Spleen (tissue), 11 donors: ENCODE measurements at regions not wholly inside any gene's neighbourhood (a gene's known extent, or its start where the extent isn't known, plus 50 kb on each side); places are given as distances from the start of the nearest gene placed in this dataset.

ENCODE experiments used
- DNase-seq: peaks from one replicate; pipeline ENCODE4 v3.0.0-alpha.2; 2020
- H3K27ac ChIP-seq, 8 donors: fragments of 200-600 bp; sonication (generic) in 7 of 8; 1 replicate in 4 of 8; 2 replicates in 4 of 8; pipeline versions ENCODE4 v1.5.0 to v1.8.0; 2016 to 2021; ENCODE audit warnings: inconsistent platforms in 4 of 8, mild to moderate bottlenecking in 4 of 8, moderate library complexity in 1 of 8
- H3K27me3 ChIP-seq, 7 donors: fragments of 200-600 bp; sonication (generic) in 6 of 7; replicated peaks in 1 of 7; 1 replicate in 4 of 7; 2 replicates in 3 of 7; pipeline versions ENCODE4 v1.5.0 to v1.8.0; 2016 to 2021; ENCODE audit warnings: inconsistent platforms in 3 of 7, mild to moderate bottlenecking in 1 of 7
- H3K36me3 ChIP-seq, 6 donors: fragments of 200-600 bp; sonication (generic) in 5 of 6; 1 replicate in 4 of 6; 2 replicates in 2 of 6; pipeline versions ENCODE4 v1.5.0 to v1.8.0; 2016 to 2021; ENCODE audit warnings: inconsistent platforms in 2 of 6
- H3K4me1 ChIP-seq, 6 donors: fragments of 200-600 bp; sonication (generic) in 5 of 6; 1 replicate in 3 of 6; 2 replicates in 3 of 6; pipeline versions ENCODE4 v1.5.0 to v1.8.0; 2016 to 2021; ENCODE audit warnings: inconsistent platforms in 3 of 6
- H3K4me3 ChIP-seq, 8 donors: fragments of 200-600 bp; sonication (generic) in 7 of 8; 1 replicate in 4 of 8; 2 replicates in 4 of 8; pipeline versions ENCODE4 v1.5.0 to v1.8.0; 2016 to 2021; ENCODE audit warnings: inconsistent platforms in 4 of 8, mild to moderate bottlenecking in 4 of 8, moderate library complexity in 2 of 8
- H3K9me3 ChIP-seq, 8 donors: fragments of 200-600 bp; sonication (generic) in 7 of 8; 1 replicate in 4 of 8; 2 replicates in 4 of 8; pipeline versions ENCODE4 v1.5.0 to v1.8.0; 2016 to 2021; ENCODE audit warnings: inconsistent platforms in 4 of 8
- CTCF ChIP-seq, 11 experiments: fragments of 200-600 bp in 7 of 11; fragments of 450-650 bp in 4 of 11; sonication (generic) in 4 of 11; IDR thresholded peaks in 8 of 11; conservative IDR thresholded peaks in 3 of 11; 1 replicate in 7 of 11; 2 replicates in 4 of 11; pipeline versions ENCODE4 v1.4.0 to v1.8.0; 2016 to 2021; ENCODE audit warnings: antibody characterized with exemption in 11 of 11, inconsistent platforms in 4 of 11, mild to moderate bottlenecking in 1 of 11
- POLR2A ChIP-seq, 3 donors: fragments of 450-650 bp; IDR thresholded peaks; one replicate each; pipeline ENCODE4 v1.5.1; 2017; ENCODE audit warnings: antibody characterized with exemption in 3 of 3, mild to moderate bottlenecking in 1 of 3
- POLR2AphosphoS5 ChIP-seq, 3 donors: sonication (generic); formaldehyde crosslinking; IDR thresholded peaks; one replicate each; pipeline ENCODE4 v1.5.1; 2017; ENCODE audit warnings: antibody characterized with exemption in 3 of 3
- WGBS, 5 donors: extraction: QIAGEN DNeasy Blood & Tissue Kit in 3 of 5; methylation state at CpG; one replicate each; pipeline versions ENCODE4 v1.1.5 to v1.1.7; 2013 to 2018; 5-methylcytosine and 5-hydroxymethylcytosine counted together
- intact Hi-C: fragments of 100-400 bp; cut with DNase I; formaldehyde crosslinking; loops from one replicate; pipeline ENCODE4 v1.15.0; 2023; ENCODE audit warnings: low total_unique reads
- donor health status: healthy with polysubstance abuse.
- donor health status: DM: no; HTN: no; CAD: no; lungs with moderate emphysema.
- donor health status: DM: no; HTN: no; CAD: no.
- donor health status: Bipolar disorder and iron deficiency.
- donor health status: healthy.
- donor health status: DM: no; HTN: no; CAD: no.
- donor health status: DM: yes; HTN: yes; CAD: no.

DNA sequence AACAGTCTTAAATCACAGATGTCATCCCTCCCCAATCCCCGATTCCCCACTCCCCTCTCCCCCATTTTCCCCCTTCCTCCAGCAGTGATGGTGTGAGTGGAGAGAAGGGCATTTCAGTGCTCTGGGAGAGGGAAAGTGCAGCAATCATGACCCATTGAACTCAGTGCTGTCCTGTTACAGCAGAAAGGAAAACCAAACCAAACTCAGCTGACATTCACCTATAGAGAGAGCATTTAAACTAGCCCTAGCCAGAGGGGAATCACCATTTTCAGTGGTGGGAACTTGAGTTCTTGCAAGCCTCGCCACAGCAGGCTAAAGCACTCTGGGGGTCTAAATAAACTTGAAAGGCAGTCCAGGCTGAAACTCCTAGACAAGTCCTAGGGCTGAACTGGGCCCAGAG lies 129.9 kb upstream of the COL21A1 start:
- H3K4me3 ChIP-seq: no peak overlapping the region
- H3K9me3 ChIP-seq: no peaks in the 10 kb centered on the region
- no peaks in the 10 kb centered on the region for H3K36me3 ChIP-seq
- 86 to 97% (median 92%) methylated on average over 2 of the region's 2 CpGs for WGBS, 5 donors
- no peaks in the 10 kb centered on the region for H3K4me1 ChIP-seq
- H3K27me3 ChIP-seq: no peaks in the 10 kb centered on the region
- H3K27ac ChIP-seq: no peak overlapping the region
- TF ChIP-seq POLR2A (IDR thresholded peaks at IDR 0.05) (no peak), CTCF (IDR thresholded peaks at IDR 0.05 in 8 of 11, conservative IDR thresholded peaks at IDR 0.05 in 3 of 11) (no peak), POLR2AphosphoS5 (IDR thresholded peaks at IDR 0.05) (no peak)
- intact Hi-C loops: no loop called here
- no peak for DNase-seq

- Histone ChIP-seq H3K4me3 (no peak overlapping the region), H3K9me3 (no peaks in the 10 kb centered on the region), H3K4me1 (peaks cover 4 to 11% (median 7%) of the 10 kb centered on the region in 6 donors), H3K27me3 (no peaks in the 10 kb centered on the region), H3K36me3 (no peaks in the 10 kb centered on the region), H3K27ac (no peak overlapping the region)
- no peak for TF ChIP-seq POLR2A (IDR thresholded peaks at IDR 0.05)
- no peak for TF ChIP-seq CTCF (IDR thresholded peaks at IDR 0.05 in 8 of 11, conservative IDR thresholded peaks at IDR 0.05 in 3 of 11)
- no peak for TF ChIP-seq POLR2AphosphoS5 (IDR thresholded peaks at IDR 0.05)
- 91 to 99% (median 97%) methylated on average over 3 of the region's 3 CpGs for WGBS, 5 donors
- intact Hi-C loops: no loop called here
- DNase-seq: no peak
These were observed 128.4 kb upstream of the COL21A1 start for GRCh38 chr6:56375806-56376205.

DNA sequence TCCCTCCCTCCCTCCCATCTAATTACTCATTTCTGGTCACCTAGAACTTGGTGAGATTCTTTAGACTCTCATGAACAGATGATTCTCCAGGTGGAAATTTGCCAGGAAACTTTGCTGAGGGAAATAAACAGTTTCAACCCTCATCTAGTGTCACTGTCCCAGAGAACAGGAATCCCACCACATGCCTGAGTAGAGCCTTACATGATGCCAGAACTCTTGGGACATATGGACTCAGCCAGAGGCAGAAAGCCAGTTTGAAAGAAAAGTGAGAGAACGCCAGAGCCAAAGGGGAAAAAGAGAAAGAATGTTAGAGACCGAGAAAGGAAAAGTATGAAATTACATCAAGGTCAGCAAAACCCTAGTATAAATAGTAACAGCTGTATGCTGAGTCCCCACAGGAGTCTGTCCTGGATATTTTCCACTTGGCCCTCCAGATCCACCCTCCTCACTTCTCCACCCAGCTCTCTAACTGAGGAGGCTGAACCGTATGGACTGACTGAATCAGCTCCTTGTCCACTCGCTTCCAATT lies 127.5 kb upstream of the COL21A1 start:
- no peak overlapping the region for H3K27ac ChIP-seq
- no peak overlapping the region for H3K4me3 ChIP-seq
- TF ChIP-seq CTCF (IDR thresholded peaks at IDR 0.05 in 8 of 11, conservative IDR thresholded peaks at IDR 0.05 in 3 of 11) (no peak), POLR2AphosphoS5 (IDR thresholded peaks at IDR 0.05) (no peak), POLR2A (IDR thresholded peaks at IDR 0.05) (no peak)
- peaks cover 9 to 19% (median 16%) of the 10 kb centered on the region in 6 donors for H3K4me1 ChIP-seq
- WGBS, 5 donors: 60 to 86% (median 76%) methylated on average over 4 of the region's 4 CpGs
- no peaks in the 10 kb centered on the region for H3K27me3 ChIP-seq
- no peaks in the 10 kb centered on the region for H3K36me3 ChIP-seq
- DNase-seq: no peak
- H3K9me3 ChIP-seq: no peaks in the 10 kb centered on the region
- intact Hi-C loops: no loop called here

DNA sequence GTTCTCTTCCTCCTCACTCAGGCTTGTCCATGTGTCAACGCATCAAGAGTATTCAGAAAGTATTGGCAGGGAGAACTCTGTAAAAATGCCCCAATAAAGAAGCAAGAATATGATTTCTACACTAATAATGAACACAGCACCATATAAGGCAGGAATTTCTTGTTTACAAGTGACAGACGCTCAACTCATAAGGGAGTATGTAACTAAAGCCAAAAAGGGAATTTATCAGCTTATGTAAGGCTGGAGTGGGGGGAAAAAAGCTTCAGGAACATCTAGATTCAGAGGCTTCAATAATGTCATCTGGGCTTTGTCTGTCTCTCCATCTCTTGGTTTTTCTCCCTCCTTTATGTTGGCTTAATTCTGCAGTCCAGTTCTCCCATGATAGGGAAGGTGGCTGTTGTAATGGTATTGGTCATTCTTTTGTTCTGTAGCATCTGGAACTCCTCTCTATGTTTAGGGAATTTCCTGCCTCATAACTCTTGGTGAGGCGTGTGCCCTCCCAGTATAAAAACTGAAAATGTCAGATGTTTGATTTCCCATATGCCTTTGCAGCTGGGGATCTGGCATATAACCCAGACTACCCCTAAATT lies 125.1 kb upstream of the COL21A1 start:
- peaks cover 9 to 36% (median 28%) of the 10 kb centered on the region in 6 donors for H3K4me1 ChIP-seq
- TF ChIP-seq POLR2AphosphoS5 (IDR thresholded peaks at IDR 0.05): no peak
- no peak for TF ChIP-seq POLR2A (IDR thresholded peaks at IDR 0.05)
- no peak for TF ChIP-seq CTCF (IDR thresholded peaks at IDR 0.05 in 8 of 11, conservative IDR thresholded peaks at IDR 0.05 in 3 of 11)
- no peaks in the 10 kb centered on the region for H3K27me3 ChIP-seq
- H3K36me3 ChIP-seq: no peaks in the 10 kb centered on the region
- peak overlapping the region in 6 of 8 donors; percentile 38 to 85 (median 76) for H3K27ac ChIP-seq
- 74 to 86% (median 82%) methylated on average over 3 of the region's 3 CpGs for WGBS, 5 donors
- intact Hi-C loops: no loop called here
- H3K4me3 ChIP-seq: no peak overlapping the region
- no peak for DNase-seq
- H3K9me3 ChIP-seq: no peaks in the 10 kb centered on the region
